ENCODE measurements at regions not wholly inside any gene's neighbourhood (a gene's known extent, or its start where the extent isn't known, plus 50 kb on each side); places are given as distances from the start of the nearest gene placed in this dataset.

GRCh38 chr2:172374318-172375240 lies 52.8 kb upstream of the ITGA6 start:
- no peak overlapping the region for H2AFZ ChIP-seq (ENCODE audit: low read depth, low read length)

GRCh38 chr2:172375251-172375650 lies 52.1 kb upstream of the ITGA6 start:
- H2AFZ ChIP-seq (ENCODE audit: low read depth, low read length), result no peak overlapping the region
- H3K36me3 ChIP-seq (replicated peaks; ENCODE audit: low read depth, low read length), result no peaks in the 10 kb centered on the region
- no peak overlapping the region for H3K9ac ChIP-seq (ENCODE audit: low read length)
- no peaks in the 10 kb centered on the region for H3K79me2 ChIP-seq (ENCODE audit: low read length)
- H3K4me2 ChIP-seq (ENCODE audit: low read length), result no peak overlapping the region
- no peak overlapping the region for H3K27ac ChIP-seq (ENCODE audit: low read length)
- H3K9me3 ChIP-seq (ENCODE audit: insufficient read depth, low read length), result 0 out of 2 replicates have a peak, but pooled peaks cover 7% of the 10 kb centered on the region
- H4K20me1 ChIP-seq (ENCODE audit: insufficient read depth, low read length), result no peaks in the 10 kb centered on the region
- H3K27me3 ChIP-seq (ENCODE audit: low read depth, low read length), result peaks cover 35% of the 10 kb centered on the region
- H3K4me1 ChIP-seq (ENCODE audit: low read length), result 0 out of 2 replicates have a peak, but pooled peaks cover 4% of the 10 kb centered on the region
- no peak for TF ChIP-seq CTCF (IDR thresholded peaks at IDR 0.05; ENCODE audit: low read depth, low read length)
- no peak for TF ChIP-seq EZH2phosphoT487 (IDR thresholded peaks at IDR 0.05; ENCODE audit: low read depth)
- H3K4me3 ChIP-seq (ENCODE audit: low read length), result no peak overlapping the region

More at GRCh38 chr2:172374318-172375240, 52.8 kb upstream of the ITGA6 start:
- Histone ChIP-seq H4K20me1 (ENCODE audit: insufficient read depth, low read length) (no peaks in the 10 kb centered on the region), H3K79me2 (ENCODE audit: low read length) (no peaks in the 10 kb centered on the region), H3K9ac (ENCODE audit: low read length) (no peak overlapping the region), H3K4me2 (ENCODE audit: low read length) (no peak overlapping the region), H3K27me3 (ENCODE audit: low read depth, low read length) (peaks cover 35% of the 10 kb centered on the region), H3K9me3 (ENCODE audit: insufficient read depth, low read length) (0 out of 2 replicates have a peak, but pooled peaks cover 7% of the 10 kb centered on the region), H3K36me3 (replicated peaks; ENCODE audit: low read depth, low read length) (no peaks in the 10 kb centered on the region), H3K4me1 (ENCODE audit: low read length) (0 out of 2 replicates have a peak, but pooled peaks cover 4% of the 10 kb centered on the region), H3K27ac (ENCODE audit: low read length) (no peak overlapping the region), H3K4me3 (ENCODE audit: low read length) (no peak overlapping the region)
- TF ChIP-seq EZH2phosphoT487 (IDR thresholded peaks at IDR 0.05; ENCODE audit: low read depth) (no peak), CTCF (IDR thresholded peaks at IDR 0.05; ENCODE audit: low read depth, low read length) (no peak)

- Histone ChIP-seq H3K9ac (ENCODE audit: low read length) (no peak overlapping the region), H3K36me3 (replicated peaks; ENCODE audit: low read depth, low read length) (no peaks in the 10 kb centered on the region), H3K4me3 (ENCODE audit: low read length) (no peak overlapping the region), H3K79me2 (ENCODE audit: low read length) (no peaks in the 10 kb centered on the region), H3K9me3 (ENCODE audit: insufficient read depth, low read length) (0 out of 2 replicates have a peak, but pooled peaks cover 7% of the 10 kb centered on the region), H3K27me3 (ENCODE audit: low read depth, low read length) (peaks cover 35% of the 10 kb centered on the region), H3K27ac (ENCODE audit: low read length) (no peak overlapping the region), H4K20me1 (ENCODE audit: insufficient read depth, low read length) (no peaks in the 10 kb centered on the region), H3K4me1 (ENCODE audit: low read length) (0 out of 2 replicates have a peak, but pooled peaks cover 4% of the 10 kb centered on the region), H2AFZ (ENCODE audit: low read depth, low read length) (no peak overlapping the region), H3K4me2 (ENCODE audit: low read length) (no peak overlapping the region)
- TF ChIP-seq EZH2phosphoT487 (IDR thresholded peaks at IDR 0.05; ENCODE audit: low read depth) (no peak), CTCF (IDR thresholded peaks at IDR 0.05; ENCODE audit: low read depth, low read length) (no peak)
Measured at GRCh38 chr2:172376016-172376415, 51.4 kb upstream of the ITGA6 start.

- Histone ChIP-seq H3K9me3 (ENCODE audit: insufficient read depth, low read length) (0 out of 2 replicates have a peak, but pooled peaks cover 7% of the 10 kb centered on the region), H3K79me2 (ENCODE audit: low read length) (no peaks in the 10 kb centered on the region), H3K4me3 (ENCODE audit: low read length) (no peak overlapping the region), H3K27ac (ENCODE audit: low read length) (no peak overlapping the region), H3K4me2 (ENCODE audit: low read length) (no peak overlapping the region), H3K36me3 (replicated peaks; ENCODE audit: low read depth, low read length) (no peaks in the 10 kb centered on the region), H2AFZ (ENCODE audit: low read depth, low read length) (no peak overlapping the region), H4K20me1 (ENCODE audit: insufficient read depth, low read length) (no peaks in the 10 kb centered on the region), H3K9ac (ENCODE audit: low read length) (no peak overlapping the region), H3K4me1 (ENCODE audit: low read length) (0 out of 2 replicates have a peak, but pooled peaks cover 4% of the 10 kb centered on the region), H3K27me3 (ENCODE audit: low read depth, low read length) (peaks cover 35% of the 10 kb centered on the region)
- TF ChIP-seq CTCF (IDR thresholded peaks at IDR 0.05; ENCODE audit: low read depth, low read length), result no peak
- no peak for TF ChIP-seq EZH2phosphoT487 (IDR thresholded peaks at IDR 0.05; ENCODE audit: low read depth)
Measured at GRCh38 chr2:172376505-172377125, 50.8 kb upstream of the ITGA6 start.

Measured in OCI-LY3 (cell line).